GM21423 (cell line): ENCODE measurements at regions not wholly inside any gene's neighbourhood (a gene's known extent, or its start where the extent isn't known, plus 50 kb on each side); places are given as distances from the start of the nearest gene placed in this dataset.
A peak's percentile ranks its signal among the peaks of the same experiment; 100 is the strongest.

Experiments used
- ATAC-seq: cut with Tn5 transposase; IDR thresholded peaks from one replicate; pipeline ENCODE4 v1.9.1; 2021; ENCODE audit warnings: mild to moderate bottlenecking, moderate library complexity; ENCODE audit not compliant: unreplicated experiment

GRCh38 chr14:89613260-89614008 lies 196.4 kb upstream of the FOXN3 start:
- no peak for ATAC-seq

- no peak for ATAC-seq
Observed at GRCh38 chr14:89609500-89610100, 192.6 kb upstream of the FOXN3 start.

- no peak for ATAC-seq
Observed at GRCh38 chr14:89607453-89607852, 190.4 kb upstream of the FOXN3 start.

GRCh38 chr14:89603938-89604480 lies 187.0 kb upstream of the FOXN3 start:
- ATAC-seq, result no peak

- ATAC-seq, result no peak
Observed at GRCh38 chr14:89600950-89601826, 184.2 kb upstream of the FOXN3 start.

GRCh38 chr14:89600029-89600428 lies 183.0 kb upstream of the FOXN3 start:
- ATAC-seq, result no peak

GRCh38 chr14:89598548-89599186 lies 181.6 kb upstream of the FOXN3 start:
- ATAC-seq, result no peak

- ATAC-seq, result no peak
Observed at GRCh38 chr14:89592961-89593360, 175.9 kb upstream of the FOXN3 start.

- peak; percentile 68 for ATAC-seq
Observed at GRCh38 chr14:89589400-89590118, 172.5 kb upstream of the FOXN3 start.

- ATAC-seq, result peak; percentile 38
Observed at GRCh38 chr14:89588840-89589296, 171.8 kb upstream of the FOXN3 start.

GRCh38 chr14:89588016-89588415 lies 171.0 kb upstream of the FOXN3 start:
- no peak for ATAC-seq

- no peak for ATAC-seq
Observed at GRCh38 chr14:89587136-89587420, 170.0 kb upstream of the FOXN3 start.

GRCh38 chr14:89586258-89587135 lies 169.5 kb upstream of the FOXN3 start:
- ATAC-seq, result no peak

GRCh38 chr14:89578156-89578555 lies 161.1 kb upstream of the FOXN3 start:
- no peak for ATAC-seq

GRCh38 chr14:89576960-89577359 lies 159.9 kb upstream of the FOXN3 start:
- ATAC-seq, result no peak

GRCh38 chr14:89576145-89576927 lies 159.3 kb upstream of the FOXN3 start:
- ATAC-seq, result no peak

GRCh38 chr14:89575386-89576061 lies 158.5 kb upstream of the FOXN3 start:
- ATAC-seq, result no peak

- no peak for ATAC-seq
Observed at GRCh38 chr14:89574420-89574819, 157.4 kb upstream of the FOXN3 start.
